ENCODE measurements at regions not wholly inside any gene's neighbourhood (a gene's known extent, or its start where the extent isn't known, plus 50 kb on each side); places are given as distances from the start of the nearest gene placed in this dataset.

GRCh38 chr12:127245009-127245408, 1022.0 kb upstream of the TMEM132C start:
- TF ChIP-seq CTCF (conservative IDR thresholded peaks at IDR 0.05) = no peak
- no peak for TF ChIP-seq EZH2 (IDR thresholded peaks at IDR 0.05; ENCODE audit: low read depth)
